CD4-positive, CD25-positive, alpha-beta regulatory T cell (primary cell): ENCODE measurements at regions not wholly inside any gene's neighbourhood (a gene's known extent, or its start where the extent isn't known, plus 50 kb on each side); places are given as distances from the start of the nearest gene placed in this dataset.

Experiments
- ATAC-seq, 2 donors: fragments of 150-1000 bp; cut with Tn5 transposase; one replicate each; pipeline ENCODE4 v1.10.0; 2021; ENCODE audit warnings: low read depth in 2 of 2, moderate number of reproducible peaks in 2 of 2, moderate library complexity in 1 of 2
- DNase-seq, 3 donors: peaks; one replicate each; pipeline versions ENCODE4 v3.0.0 to v3.0.0-alpha.2; 2012 to 2022; ENCODE audit warnings: mixed read lengths in 1 of 3
- H3K27ac ChIP-seq: one replicate; pipeline ENCODE4 v1.7.0; 2013; ENCODE audit warnings: mild to moderate bottlenecking, low read length; ENCODE audit not compliant: insufficient read depth, poor library complexity, severe bottlenecking
- H3K27me3 ChIP-seq: one replicate; pipeline ENCODE4 v1.7.0; 2013; ENCODE audit warnings: low read length; ENCODE audit not compliant: control insufficient read depth, insufficient read depth
- H3K36me3 ChIP-seq: one replicate; pipeline ENCODE4 v1.7.0; 2013; ENCODE audit warnings: mild to moderate bottlenecking, low read length, moderate library complexity; ENCODE audit not compliant: control insufficient read depth, insufficient read depth
- H3K4me1 ChIP-seq: 2 replicates; pipeline ENCODE4 v1.7.0; 2013; ENCODE audit warnings: mild to moderate bottlenecking, low read length; ENCODE audit not compliant: insufficient read depth, control insufficient read depth, poor library complexity, severe bottlenecking
- H3K4me3 ChIP-seq: one replicate; pipeline ENCODE4 v1.7.0; 2013; ENCODE audit warnings: low read depth, mild to moderate bottlenecking, low read length, moderate library complexity
- H3K9me3 ChIP-seq, 2 experiments: 1 replicate in 1 of 2; 2 replicates in 1 of 2; pipeline ENCODE4 v1.7.0; 2013; ENCODE audit warnings: low read length in 2 of 2, mild to moderate bottlenecking in 1 of 2, moderate library complexity in 1 of 2; ENCODE audit not compliant: control insufficient read depth in 2 of 2
- H3K27ac Mint-ChIP-seq, 3 donors: one replicate each; pipeline ENCODE4 v1.8.0; 2020 to 2022; ENCODE audit warnings: mild to moderate bottlenecking in 3 of 3, mixed read lengths in 3 of 3, moderate library complexity in 2 of 3
- H3K27me3 Mint-ChIP-seq: one replicate; pipeline ENCODE4 v1.8.0; 2022; ENCODE audit warnings: mild to moderate bottlenecking, mixed read lengths
- H3K36me3 Mint-ChIP-seq: one replicate; pipeline ENCODE4 v1.8.0; 2020; ENCODE audit warnings: mixed read lengths
- H3K4me1 Mint-ChIP-seq, 4 donors: one replicate each; pipeline ENCODE4 v1.8.0; 2020 to 2022; ENCODE audit warnings: mixed read lengths in 4 of 4, mild to moderate bottlenecking in 1 of 4
- H3K4me3 Mint-ChIP-seq, 4 donors: one replicate each; pipeline ENCODE4 v1.8.0; 2020 to 2022; ENCODE audit warnings: mild to moderate bottlenecking in 4 of 4, mixed read lengths in 4 of 4, moderate library complexity in 3 of 4
- H3K9me3 Mint-ChIP-seq, 7 donors: one replicate each; pipeline ENCODE4 v1.8.0; 2020 to 2022; ENCODE audit warnings: mixed read lengths in 7 of 7, mild to moderate bottlenecking in 3 of 7, moderate library complexity in 2 of 7

- H3K36me3 ChIP-seq = no peaks in the 10 kb centered on the region
- H3K4me3 ChIP-seq = no peak overlapping the region
- H3K4me3 Mint-ChIP-seq = no peak overlapping the region
- no peak overlapping the region for H3K27ac ChIP-seq
- peak overlapping the region in 1 of 3 donors; percentile 80 for H3K27ac Mint-ChIP-seq
- H3K27me3 Mint-ChIP-seq = peaks cover 10% of the 10 kb centered on the region
- no peaks in the 10 kb centered on the region for H3K36me3 Mint-ChIP-seq
- H3K9me3 ChIP-seq = no peaks in the 10 kb centered on the region
- H3K9me3 Mint-ChIP-seq = no peaks in the 10 kb centered on the region
- no peaks in the 10 kb centered on the region for H3K4me1 ChIP-seq
- DNase-seq = no peak
- no peak for ATAC-seq
- H3K4me1 Mint-ChIP-seq = no peaks in the 10 kb centered on the region
- no peaks in the 10 kb centered on the region for H3K27me3 ChIP-seq
Observed at GRCh38 chr1:38221006-38221649, 174.5 kb upstream of the POU3F1 start.

- no peak overlapping the region for H3K27ac Mint-ChIP-seq
- H3K9me3 ChIP-seq = no peaks in the 10 kb centered on the region
- no peaks in the 10 kb centered on the region for H3K36me3 Mint-ChIP-seq
- peaks cover 0 to 2% (median 0%) of the 10 kb centered on the region in 7 donors for H3K9me3 Mint-ChIP-seq
- ATAC-seq = no peak
- peaks cover 0 to 4% (median 1%) of the 10 kb centered on the region in 4 donors for H3K4me1 Mint-ChIP-seq
- no peaks in the 10 kb centered on the region for H3K36me3 ChIP-seq
- no peaks in the 10 kb centered on the region for H3K27me3 ChIP-seq
- DNase-seq = no peak
- H3K27ac ChIP-seq = no peak overlapping the region
- H3K27me3 Mint-ChIP-seq = peaks cover 31% of the 10 kb centered on the region
- no peak overlapping the region for H3K4me3 Mint-ChIP-seq
- H3K4me1 ChIP-seq = no peaks in the 10 kb centered on the region
- H3K4me3 ChIP-seq = no peak overlapping the region
Observed at GRCh38 chr1:38217316-38217715, 170.7 kb upstream of the POU3F1 start.

GRCh38 chr1:38213646-38214434, 167.2 kb upstream of the POU3F1 start:
- ATAC-seq = no peak
- no peaks in the 10 kb centered on the region for H3K27me3 ChIP-seq
- peak in 1 of 3 donors; percentile 19 for DNase-seq
- no peak overlapping the region for H3K27ac Mint-ChIP-seq
- no peaks in the 10 kb centered on the region for H3K36me3 Mint-ChIP-seq
- H3K4me1 Mint-ChIP-seq = peaks cover 0 to 4% (median 1%) of the 10 kb centered on the region in 4 donors
- H3K27me3 Mint-ChIP-seq = peaks cover 20% of the 10 kb centered on the region
- H3K4me3 Mint-ChIP-seq = no peak overlapping the region
- H3K9me3 ChIP-seq = no peaks in the 10 kb centered on the region
- H3K27ac ChIP-seq = no peak overlapping the region
- H3K36me3 ChIP-seq = no peaks in the 10 kb centered on the region
- H3K4me3 ChIP-seq = no peak overlapping the region
- no peaks in the 10 kb centered on the region for H3K4me1 ChIP-seq
- peaks cover 0 to 2% (median 0%) of the 10 kb centered on the region in 7 donors for H3K9me3 Mint-ChIP-seq

DNA sequence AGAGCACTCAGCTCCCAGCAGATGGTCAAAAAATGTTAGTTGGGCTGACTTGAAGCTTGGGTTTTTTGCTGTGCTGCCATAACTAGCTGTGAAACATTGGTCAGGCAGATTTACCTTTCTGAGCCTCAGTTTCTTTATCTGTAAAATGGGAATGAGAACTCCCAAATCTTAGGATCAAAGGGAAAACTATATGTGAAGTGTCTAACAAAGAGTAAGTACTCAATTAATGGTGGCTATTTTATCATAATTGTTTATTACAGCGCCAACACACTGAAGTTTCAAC, 164.2 kb upstream of the POU3F1 start:
- Mint-ChIP-seq H3K4me1 (peaks cover 0 to 4% (median 1%) of the 10 kb centered on the region in 4 donors), H3K4me3 (no peak overlapping the region), H3K27ac (no peak overlapping the region), H3K9me3 (peaks cover 0 to 2% (median 0%) of the 10 kb centered on the region in 7 donors), H3K27me3 (peaks cover 20% of the 10 kb centered on the region), H3K36me3 (no peaks in the 10 kb centered on the region)
- no peak for ATAC-seq
- no peak overlapping the region for H3K27ac ChIP-seq
- no peak for DNase-seq
- H3K4me3 ChIP-seq = no peak overlapping the region
- no peaks in the 10 kb centered on the region for H3K4me1 ChIP-seq
- H3K36me3 ChIP-seq = no peaks in the 10 kb centered on the region
- H3K27me3 ChIP-seq = no peaks in the 10 kb centered on the region
- H3K9me3 ChIP-seq = no peaks in the 10 kb centered on the region

DNA sequence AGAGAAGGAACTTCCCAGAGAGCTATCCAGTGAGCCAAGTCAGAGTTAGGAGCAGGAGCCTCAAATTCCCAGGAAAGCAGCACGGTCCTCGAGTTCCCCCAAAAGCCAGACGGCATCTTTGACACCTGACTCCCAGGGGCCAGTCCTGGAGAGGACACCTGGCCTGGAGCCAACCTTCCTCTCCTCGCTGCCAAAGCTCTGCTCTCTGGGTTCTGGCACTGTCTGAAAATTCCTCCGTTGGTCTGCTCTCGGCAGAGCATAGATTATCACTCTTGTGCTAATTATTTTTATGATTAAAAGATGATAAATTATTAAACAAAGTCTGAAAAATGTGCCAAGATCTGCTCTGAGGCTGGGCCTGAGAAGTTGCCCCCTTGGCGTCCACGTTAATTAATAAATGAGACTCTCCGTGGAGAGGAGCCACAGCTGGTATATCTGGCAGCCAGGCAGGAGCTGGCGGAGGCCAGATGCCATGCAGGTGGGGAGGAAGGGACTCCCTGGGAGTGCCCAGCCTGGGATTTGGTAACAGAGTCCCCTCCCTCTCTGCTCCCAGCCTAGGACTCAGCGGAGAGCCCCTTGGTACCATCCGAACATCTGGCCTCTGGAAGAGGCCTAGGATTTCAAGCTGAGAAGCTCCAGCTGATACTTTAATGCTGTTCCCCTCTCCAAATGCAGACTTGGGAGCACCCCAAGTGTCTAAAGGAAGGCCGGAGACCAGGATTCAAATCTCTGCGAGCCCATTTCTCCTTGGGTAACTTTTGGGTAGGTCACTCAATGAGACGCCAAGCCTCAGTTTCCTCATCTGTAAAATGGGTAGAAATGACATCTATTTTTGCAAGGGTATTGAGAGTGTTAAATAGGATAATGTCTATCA, 163.7 kb upstream of the POU3F1 start:
- no peak for ATAC-seq
- no peak for DNase-seq
- Mint-ChIP-seq H3K27ac (no peak overlapping the region), H3K27me3 (peaks cover 18% of the 10 kb centered on the region), H3K4me3 (no peak overlapping the region), H3K4me1 (peaks cover 0 to 4% (median 1%) of the 10 kb centered on the region in 4 donors), H3K36me3 (no peaks in the 10 kb centered on the region), H3K9me3 (peaks cover 0 to 1% (median 0%) of the 10 kb centered on the region in 7 donors)
- H3K36me3 ChIP-seq = no peaks in the 10 kb centered on the region
- no peak overlapping the region for H3K4me3 ChIP-seq
- H3K4me1 ChIP-seq = no peaks in the 10 kb centered on the region
- no peak overlapping the region for H3K27ac ChIP-seq
- no peaks in the 10 kb centered on the region for H3K9me3 ChIP-seq
- H3K27me3 ChIP-seq = no peaks in the 10 kb centered on the region

- no peaks in the 10 kb centered on the region for H3K27me3 ChIP-seq
- no peaks in the 10 kb centered on the region for H3K36me3 ChIP-seq
- no peak overlapping the region for H3K4me3 ChIP-seq
- no peaks in the 10 kb centered on the region for H3K36me3 Mint-ChIP-seq
- H3K4me3 Mint-ChIP-seq = peak overlapping the region in 1 of 4 donors; percentile 67
- H3K27ac ChIP-seq = no peak overlapping the region
- H3K27ac Mint-ChIP-seq = peak overlapping the region in 1 of 3 donors; percentile 43
- H3K9me3 ChIP-seq = no peaks in the 10 kb centered on the region
- no peaks in the 10 kb centered on the region for H3K9me3 Mint-ChIP-seq
- ATAC-seq = no peak
- DNase-seq = no peak
- H3K4me1 ChIP-seq = no peaks in the 10 kb centered on the region
- peaks cover 0 to 4% (median 1%) of the 10 kb centered on the region in 4 donors for H3K4me1 Mint-ChIP-seq
- peaks cover 8% of the 10 kb centered on the region for H3K27me3 Mint-ChIP-seq
Observed at GRCh38 chr1:38208716-38209632, 162.4 kb upstream of the POU3F1 start.

- H3K36me3 Mint-ChIP-seq = no peaks in the 10 kb centered on the region
- Histone ChIP-seq H3K4me1 (no peaks in the 10 kb centered on the region), H3K27me3 (peaks cover 6% of the 10 kb centered on the region), H3K36me3 (no peaks in the 10 kb centered on the region), H3K27ac (no peak overlapping the region), H3K4me3 (no peak overlapping the region), H3K9me3 (no peaks in the 10 kb centered on the region)
- DNase-seq = no peak
- no peaks in the 10 kb centered on the region for H3K9me3 Mint-ChIP-seq
- no peak for ATAC-seq
- H3K27ac Mint-ChIP-seq = no peak overlapping the region
- no peak overlapping the region for H3K4me3 Mint-ChIP-seq
- H3K4me1 Mint-ChIP-seq = no peaks in the 10 kb centered on the region
- H3K27me3 Mint-ChIP-seq = peaks cover 2% of the 10 kb centered on the region
Observed at GRCh38 chr1:38207906-38208305, 161.3 kb upstream of the POU3F1 start.
